Astrocyte of the cerebellum (primary cell): ENCODE measurements at regions not wholly inside any gene's neighbourhood (a gene's known extent, or its start where the extent isn't known, plus 50 kb on each side); places are given as distances from the start of the nearest gene placed in this dataset.

ENCODE experiments used
- DNase-seq: peaks from one replicate; pipeline ENCODE4 v3.0.0-alpha.2; 2011; ENCODE audit warnings: low read depth
- H3K4me3 ChIP-seq: 2 replicates; pipeline ENCODE4 v1.5.1; 2011; ENCODE audit warnings: mild to moderate bottlenecking, low read depth, low read length, moderate library complexity
- in situ Hi-C: cut with HindIII; loops from 2 replicates; pipeline ENCODE4 v1.10.0; 2017; ENCODE audit warnings: low sequenced_read_pairs
- TF ChIP-seq, protein P1 (sequence below): IDR thresholded peaks from 2 replicates; pipeline ENCODE4 v1.5.1; 2012; ENCODE audit warnings: low read length, low read depth, moderate library complexity, mild to moderate bottlenecking; ENCODE audit errors: missing control alignments

DNA sequence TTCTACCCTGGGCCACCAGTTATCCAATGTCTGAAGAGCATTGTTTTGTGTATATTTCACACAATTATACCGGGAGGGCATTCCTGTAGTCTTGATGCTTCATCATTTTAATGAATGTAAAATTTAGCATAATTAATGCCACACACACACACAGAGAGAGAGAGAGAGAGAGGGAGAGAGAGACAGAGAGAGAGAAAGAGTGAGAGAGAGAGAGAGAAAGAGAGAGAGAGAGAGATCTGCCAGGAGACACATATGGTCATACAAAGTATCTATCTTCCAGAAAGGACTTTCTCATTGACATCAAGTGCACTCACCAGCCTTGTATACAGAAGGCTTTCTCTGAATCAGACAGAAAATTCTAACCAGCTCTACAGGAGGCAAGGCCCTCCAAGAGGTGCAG lies 72.3 kb downstream of the KLF6 start:
- no peak for DNase-seq
- in situ Hi-C loops = no loop called here
- TF ChIP-seq, protein P1, sequence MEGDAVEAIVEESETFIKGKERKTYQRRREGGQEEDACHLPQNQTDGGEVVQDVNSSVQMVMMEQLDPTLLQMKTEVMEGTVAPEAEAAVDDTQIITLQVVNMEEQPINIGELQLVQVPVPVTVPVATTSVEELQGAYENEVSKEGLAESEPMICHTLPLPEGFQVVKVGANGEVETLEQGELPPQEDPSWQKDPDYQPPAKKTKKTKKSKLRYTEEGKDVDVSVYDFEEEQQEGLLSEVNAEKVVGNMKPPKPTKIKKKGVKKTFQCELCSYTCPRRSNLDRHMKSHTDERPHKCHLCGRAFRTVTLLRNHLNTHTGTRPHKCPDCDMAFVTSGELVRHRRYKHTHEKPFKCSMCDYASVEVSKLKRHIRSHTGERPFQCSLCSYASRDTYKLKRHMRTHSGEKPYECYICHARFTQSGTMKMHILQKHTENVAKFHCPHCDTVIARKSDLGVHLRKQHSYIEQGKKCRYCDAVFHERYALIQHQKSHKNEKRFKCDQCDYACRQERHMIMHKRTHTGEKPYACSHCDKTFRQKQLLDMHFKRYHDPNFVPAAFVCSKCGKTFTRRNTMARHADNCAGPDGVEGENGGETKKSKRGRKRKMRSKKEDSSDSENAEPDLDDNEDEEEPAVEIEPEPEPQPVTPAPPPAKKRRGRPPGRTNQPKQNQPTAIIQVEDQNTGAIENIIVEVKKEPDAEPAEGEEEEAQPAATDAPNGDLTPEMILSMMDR = no peak
- no peak overlapping the region for H3K4me3 ChIP-seq

DNA sequence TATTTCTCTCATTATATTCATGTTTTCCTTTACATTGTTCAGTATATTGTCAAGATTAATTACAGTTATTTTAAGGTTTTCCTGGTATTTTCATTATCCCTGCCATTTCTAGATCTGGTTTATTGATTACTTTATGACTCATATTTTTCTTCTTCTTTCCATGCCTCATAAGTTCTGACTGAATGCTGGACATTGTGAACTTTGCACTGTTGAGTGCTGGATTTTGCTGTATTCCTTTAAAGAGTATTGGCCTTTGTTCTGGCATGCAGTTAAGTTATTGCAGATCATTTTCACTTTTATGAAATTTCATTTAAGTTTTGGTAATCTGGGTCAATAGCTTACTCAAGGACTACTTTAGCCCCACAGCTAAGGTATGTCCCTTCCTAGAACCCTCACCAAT lies 73.1 kb downstream of the KLF6 start:
- TF ChIP-seq, protein P1 = no peak
- in situ Hi-C loops = no loop called here

DNA sequence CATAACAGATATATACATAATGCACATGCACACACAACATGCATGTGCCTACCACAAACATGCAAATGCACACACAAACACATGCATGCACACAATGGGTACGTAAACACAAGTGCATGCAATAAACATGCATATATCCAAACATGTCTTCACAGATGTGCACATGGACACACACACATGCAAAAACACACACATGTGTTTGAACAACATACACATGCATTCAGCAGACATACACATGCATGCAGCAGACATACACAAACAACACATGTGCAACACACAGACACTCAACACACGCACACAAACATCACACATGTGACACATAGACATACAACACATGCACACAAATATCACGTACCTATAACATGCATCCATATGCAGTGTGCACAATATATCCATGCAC lies 74.2 kb downstream of the KLF6 start:
- H3K4me3 ChIP-seq = no peak overlapping the region
- in situ Hi-C loops = no loop called here
- no peak for DNase-seq
- TF ChIP-seq, protein P1 = no peak

More for the DNA sequence above, 73.1 kb downstream of the KLF6 start:
- H3K4me3 ChIP-seq = no peak overlapping the region
- DNase-seq = no peak

DNA sequence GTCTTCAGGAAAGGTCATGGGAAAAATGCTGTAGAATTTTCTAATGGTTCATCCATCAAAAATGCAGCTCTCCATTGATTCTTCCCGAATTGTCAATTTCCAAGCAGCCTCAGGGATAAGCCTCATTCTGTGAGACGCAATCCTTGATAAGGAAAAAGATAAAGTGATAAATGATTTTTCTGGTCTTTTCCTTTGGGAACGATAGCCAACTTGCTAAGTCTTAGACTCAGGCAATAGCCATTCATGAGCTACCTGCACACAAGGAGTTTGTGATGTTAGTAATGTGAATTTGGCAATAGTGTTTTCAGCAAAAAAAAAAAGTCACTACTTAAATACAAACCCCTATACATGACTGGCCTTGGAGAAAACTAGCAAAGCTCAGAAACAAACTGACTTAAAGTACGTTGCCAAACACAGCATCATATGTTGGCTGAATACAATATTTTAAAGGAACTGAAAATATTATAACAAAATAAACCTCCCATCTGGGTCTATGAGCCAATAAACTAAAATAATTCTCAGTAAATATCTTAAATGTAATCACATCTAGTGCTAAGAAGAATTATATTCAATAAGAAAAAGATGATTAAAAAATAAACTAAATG lies 75.5 kb downstream of the KLF6 start:
- TF ChIP-seq, protein P1 = no peak
- in situ Hi-C loops = no loop called here
- no peak for DNase-seq
- H3K4me3 ChIP-seq = no peak overlapping the region

DNA sequence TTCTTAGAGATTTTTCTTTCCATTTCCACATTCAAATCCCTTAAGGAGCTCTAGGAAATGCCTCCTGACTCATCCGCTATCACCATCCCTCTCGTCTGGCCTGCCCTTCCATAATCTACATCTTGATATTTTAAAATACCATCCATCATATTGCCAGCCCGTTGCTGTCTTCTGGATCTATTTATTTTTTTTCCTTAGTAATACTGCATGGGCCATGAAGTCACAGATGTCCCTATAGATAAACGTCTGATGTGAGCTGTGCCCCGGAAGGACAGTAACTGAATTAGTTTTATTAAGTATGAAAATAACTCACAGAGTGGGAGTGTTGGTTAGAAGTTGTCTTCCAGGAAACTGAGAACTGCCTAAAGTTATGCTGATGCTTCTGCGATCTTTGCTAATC lies 76.2 kb downstream of the KLF6 start:
- in situ Hi-C loops = no loop called here
- no peak overlapping the region for H3K4me3 ChIP-seq
- DNase-seq = no peak
- TF ChIP-seq, protein P1 = no peak

DNA sequence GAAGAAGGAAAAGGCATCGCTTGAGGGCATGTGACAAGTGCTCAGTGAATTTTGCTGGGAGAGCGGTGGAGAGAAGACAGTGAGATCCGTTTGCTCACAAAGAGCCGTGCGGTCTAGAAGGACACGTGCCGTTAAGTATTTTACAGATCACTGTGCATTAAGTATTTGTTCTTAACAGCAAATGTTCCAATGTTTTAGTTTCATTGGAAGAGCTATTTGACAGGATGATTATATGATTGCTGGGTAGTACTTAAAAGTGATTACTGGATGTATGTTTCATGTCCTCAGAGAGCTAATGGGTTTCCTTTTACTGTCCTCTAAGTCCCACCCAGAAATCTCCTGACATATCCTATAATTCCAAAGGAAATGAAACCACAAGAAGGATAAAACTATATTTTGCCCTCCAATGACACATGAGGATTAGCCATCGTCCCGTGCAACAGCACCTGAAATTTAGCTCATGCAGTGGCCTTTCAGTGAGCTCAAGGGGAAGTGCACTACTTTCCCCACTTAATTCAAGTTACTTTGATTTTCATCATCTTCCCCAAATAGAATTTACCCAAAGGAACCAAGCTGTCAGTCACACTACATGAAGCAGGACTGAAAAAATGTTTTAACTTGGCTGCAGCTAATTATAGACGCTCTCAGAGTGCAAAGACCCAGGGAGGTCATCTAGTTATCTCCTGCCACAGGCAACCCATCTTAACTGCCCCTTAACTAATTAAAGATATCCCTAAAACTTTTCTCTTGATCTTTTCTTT lies 80.3 kb downstream of the KLF6 start:
- in situ Hi-C loops = no loop called here
- TF ChIP-seq, protein P1 = no peak
- H3K4me3 ChIP-seq = no peak overlapping the region
- no peak for DNase-seq
